Spleen (tissue), 7 donors: ENCODE measurements at regions not wholly inside any gene's neighbourhood (a gene's known extent, or its start where the extent isn't known, plus 50 kb on each side); places are given as distances from the start of the nearest gene placed in this dataset.

Experiments used
- POLR2A ChIP-seq, 3 donors: fragments of 450-650 bp; IDR thresholded peaks; one replicate each; pipeline ENCODE4 v1.5.1; 2017; ENCODE audit warnings: antibody characterized with exemption in 3 of 3, mild to moderate bottlenecking in 1 of 3
- POLR2AphosphoS5 ChIP-seq, 3 donors: sonication (generic); formaldehyde crosslinking; IDR thresholded peaks; one replicate each; pipeline ENCODE4 v1.5.1; 2017; ENCODE audit warnings: antibody characterized with exemption in 3 of 3
- TF ChIP-seq, protein P1 (sequence below), 11 experiments: fragments of 200-600 bp in 7 of 11; fragments of 450-650 bp in 4 of 11; sonication (generic) in 4 of 11; IDR thresholded peaks in 8 of 11; conservative IDR thresholded peaks in 3 of 11; 1 replicate in 7 of 11; 2 replicates in 4 of 11; pipeline versions ENCODE4 v1.4.0 to v1.8.0; 2016 to 2021; ENCODE audit warnings: antibody characterized with exemption in 11 of 11, inconsistent platforms in 4 of 11, mild to moderate bottlenecking in 1 of 11
- donor health status: DM: no; HTN: no; CAD: no; lungs with moderate emphysema.
- donor health status: DM: no; HTN: no; CAD: no.
- donor health status: DM: no; HTN: no; CAD: no.

DNA sequence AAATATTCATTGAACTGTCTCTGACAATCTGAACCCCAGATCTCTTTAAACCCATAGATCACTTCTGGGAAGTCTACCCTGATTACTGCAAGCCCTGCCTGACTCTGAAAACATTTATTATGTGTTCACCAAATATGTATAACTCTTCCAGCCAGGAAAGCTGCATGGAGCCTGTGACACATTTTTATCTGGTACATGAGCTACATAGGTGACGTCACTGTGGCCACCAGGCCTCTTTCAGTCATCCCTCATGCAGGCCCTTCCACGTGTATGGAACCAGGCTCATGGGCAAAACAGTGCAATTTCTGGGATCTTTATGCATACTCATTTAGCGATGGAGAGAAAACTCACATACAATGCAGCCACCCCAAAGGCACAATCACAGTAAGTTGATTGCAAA, 133.9 kb upstream of the NUPR2 start:
- TF ChIP-seq, protein P1, sequence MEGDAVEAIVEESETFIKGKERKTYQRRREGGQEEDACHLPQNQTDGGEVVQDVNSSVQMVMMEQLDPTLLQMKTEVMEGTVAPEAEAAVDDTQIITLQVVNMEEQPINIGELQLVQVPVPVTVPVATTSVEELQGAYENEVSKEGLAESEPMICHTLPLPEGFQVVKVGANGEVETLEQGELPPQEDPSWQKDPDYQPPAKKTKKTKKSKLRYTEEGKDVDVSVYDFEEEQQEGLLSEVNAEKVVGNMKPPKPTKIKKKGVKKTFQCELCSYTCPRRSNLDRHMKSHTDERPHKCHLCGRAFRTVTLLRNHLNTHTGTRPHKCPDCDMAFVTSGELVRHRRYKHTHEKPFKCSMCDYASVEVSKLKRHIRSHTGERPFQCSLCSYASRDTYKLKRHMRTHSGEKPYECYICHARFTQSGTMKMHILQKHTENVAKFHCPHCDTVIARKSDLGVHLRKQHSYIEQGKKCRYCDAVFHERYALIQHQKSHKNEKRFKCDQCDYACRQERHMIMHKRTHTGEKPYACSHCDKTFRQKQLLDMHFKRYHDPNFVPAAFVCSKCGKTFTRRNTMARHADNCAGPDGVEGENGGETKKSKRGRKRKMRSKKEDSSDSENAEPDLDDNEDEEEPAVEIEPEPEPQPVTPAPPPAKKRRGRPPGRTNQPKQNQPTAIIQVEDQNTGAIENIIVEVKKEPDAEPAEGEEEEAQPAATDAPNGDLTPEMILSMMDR (IDR thresholded peaks at IDR 0.05 in 8 of 11, conservative IDR thresholded peaks at IDR 0.05 in 3 of 11) = no peak
- no peak for TF ChIP-seq POLR2AphosphoS5 (IDR thresholded peaks at IDR 0.05)
- no peak for TF ChIP-seq POLR2A (IDR thresholded peaks at IDR 0.05)
